Thymus (tissue), 11 donors: ENCODE measurements at regions not wholly inside any gene's neighbourhood (a gene's known extent, or its start where the extent isn't known, plus 50 kb on each side); places are given as distances from the start of the nearest gene placed in this dataset.
"Not testable (repeated sequence)": the region's sequence is repeated elsewhere in the genome, so short reads cannot be mapped to it uniquely, and the experiment has no call there.

Source experiments
- DNase-seq, 9 donors: peaks; one replicate each; pipeline ENCODE4 v3.0.0-alpha.2; 2013; ENCODE audit warnings: low spot score in 9 of 9, low read depth in 6 of 9, missing footprints in 1 of 9
- H3K27ac ChIP-seq, 2 donors: one replicate each; pipeline ENCODE4 v1.5.1; 2013; ENCODE audit warnings: control low read depth in 1 of 2, low read depth in 1 of 2, low read length in 1 of 2, mild to moderate bottlenecking in 1 of 2, moderate library complexity in 1 of 2
- H3K27me3 ChIP-seq, 2 donors: one replicate each; pipeline ENCODE4 v1.5.1; 2013; ENCODE audit warnings: low read length in 1 of 2; ENCODE audit not compliant: control insufficient read depth in 2 of 2, insufficient read depth in 1 of 2
- H3K36me3 ChIP-seq, 2 donors: one replicate each; pipeline ENCODE4 v1.5.1; 2013; ENCODE audit warnings: low read length in 1 of 2, mild to moderate bottlenecking in 1 of 2, moderate library complexity in 1 of 2; ENCODE audit not compliant: control insufficient read depth in 2 of 2, insufficient read depth in 2 of 2
- H3K4me1 ChIP-seq, 2 donors: one replicate each; pipeline ENCODE4 v1.5.1; 2013; ENCODE audit warnings: low read length in 2 of 2; ENCODE audit not compliant: control insufficient read depth in 2 of 2, insufficient read depth in 2 of 2
- H3K4me3 ChIP-seq, 2 donors: one replicate each; pipeline ENCODE4 v1.5.1; 2013; ENCODE audit warnings: low read length in 2 of 2, control low read depth in 1 of 2, mild to moderate bottlenecking in 1 of 2
- H3K9me3 ChIP-seq, 2 donors: one replicate each; pipeline ENCODE4 v1.5.1; 2013; ENCODE audit warnings: low read length in 1 of 2, mild to moderate bottlenecking in 1 of 2; ENCODE audit not compliant: control insufficient read depth in 2 of 2, insufficient read depth in 1 of 2
- WGBS: extraction: QIAGEN DNeasy Blood & Tissue Kit; methylation state at CpG from one replicate; pipeline ENCODE4 v1.1.7; 2013; 5-methylcytosine and 5-hydroxymethylcytosine counted together
- donor health status: healthy.

GRCh38 chr6:58046584-58046983 lies 729.2 kb downstream of the PRIM2 start:
- not testable (repeated sequence) for DNase-seq, H3K27me3 ChIP-seq, H3K4me1 ChIP-seq, H3K9me3 ChIP-seq, H3K27ac ChIP-seq, H3K4me3 ChIP-seq, H3K36me3 ChIP-seq
- no CpG with 5 or more reads among the region's 1 CpG for WGBS

- not testable (repeated sequence) for H3K9me3 ChIP-seq, H3K4me1 ChIP-seq, H3K27ac ChIP-seq, H3K4me3 ChIP-seq, H3K36me3 ChIP-seq, DNase-seq, H3K27me3 ChIP-seq
- 52% methylated on average over 3 of the region's 3 CpGs for WGBS
Observed at GRCh38 chr6:58047389-58047788, 730.0 kb downstream of the PRIM2 start.

- WGBS = 54% methylated on average over 2 of the region's 2 CpGs
- H3K36me3 ChIP-seq, DNase-seq, H3K27ac ChIP-seq, H3K27me3 ChIP-seq, H3K4me3 ChIP-seq, H3K9me3 ChIP-seq, H3K4me1 ChIP-seq: not testable (repeated sequence)
Observed at GRCh38 chr6:58047865-58048264, 730.4 kb downstream of the PRIM2 start.

- not testable (repeated sequence) for H3K4me3 ChIP-seq, H3K4me1 ChIP-seq, H3K27me3 ChIP-seq, H3K9me3 ChIP-seq, H3K27ac ChIP-seq, H3K36me3 ChIP-seq, DNase-seq
- WGBS = 87% methylated on average over 5 of the region's 6 CpGs
Observed at GRCh38 chr6:58055465-58056176, 738.2 kb downstream of the PRIM2 start.

GRCh38 chr6:58059701-58060100 lies 742.3 kb downstream of the PRIM2 start:
- not testable (repeated sequence) for H3K36me3 ChIP-seq, H3K9me3 ChIP-seq, H3K4me3 ChIP-seq, H3K27ac ChIP-seq, DNase-seq, H3K4me1 ChIP-seq, H3K27me3 ChIP-seq
- WGBS = 81% methylated on average over 1 of the region's 1 CpG

- 100% methylated on average over 1 of the region's 1 CpG for WGBS
Observed at GRCh38 chr6:58063542-58063941, 746.1 kb downstream of the PRIM2 start.

GRCh38 chr6:58067867-58068548 lies 750.6 kb downstream of the PRIM2 start:
- H3K27ac ChIP-seq, H3K27me3 ChIP-seq, H3K4me1 ChIP-seq: not testable (repeated sequence)

More at GRCh38 chr6:58063542-58063941, 746.1 kb downstream of the PRIM2 start:
- not testable (repeated sequence) for H3K4me1 ChIP-seq, H3K4me3 ChIP-seq, H3K36me3 ChIP-seq, H3K27me3 ChIP-seq, H3K27ac ChIP-seq, H3K9me3 ChIP-seq, DNase-seq

GRCh38 chr6:58073263-58073662 lies 755.8 kb downstream of the PRIM2 start:
- 94% methylated on average over 23 of the region's 23 CpGs for WGBS
- no peaks in the 10 kb centered on the region for H3K27me3 ChIP-seq
- no peak overlapping the region for H3K27ac ChIP-seq
- peaks cover 0 to 4% of the 10 kb centered on the region in 2 donors for H3K9me3 ChIP-seq
- H3K4me3 ChIP-seq = no peak overlapping the region
- DNase-seq = no peak
- no peaks in the 10 kb centered on the region for H3K4me1 ChIP-seq
- H3K36me3 ChIP-seq = no peaks in the 10 kb centered on the region

More at GRCh38 chr6:58067867-58068548, 750.6 kb downstream of the PRIM2 start:
- not testable (repeated sequence) for H3K9me3 ChIP-seq, H3K4me3 ChIP-seq, DNase-seq, H3K36me3 ChIP-seq
- 73% methylated on average over 1 of the region's 1 CpG for WGBS

GRCh38 chr6:58090067-58090466 lies 772.6 kb downstream of the PRIM2 start:
- H3K4me3 ChIP-seq, H3K9me3 ChIP-seq, DNase-seq, H3K27me3 ChIP-seq, H3K4me1 ChIP-seq, H3K27ac ChIP-seq, H3K36me3 ChIP-seq: not testable (repeated sequence)
- WGBS = 86% methylated on average over 2 of the region's 2 CpGs
